Liver (tissue), 8 donors: ENCODE measurements at regions not wholly inside any gene's neighbourhood (a gene's known extent, or its start where the extent isn't known, plus 50 kb on each side); places are given as distances from the start of the nearest gene placed in this dataset.

ENCODE experiments used
- DNase-seq: peaks from one replicate; pipeline ENCODE4 v3.0.0-alpha.2; 2017; ENCODE audit warnings: low spot score
- H3K27ac ChIP-seq, 2 donors: one replicate each; pipeline ENCODE4 v1.7.0; 2013; ENCODE audit warnings: inconsistent platforms in 2 of 2, low read length in 2 of 2, control low read depth in 1 of 2, low read depth in 1 of 2, mild to moderate bottlenecking in 1 of 2
- H3K27me3 ChIP-seq, 4 donors: one replicate each; pipeline versions ENCODE4 v1.6.1 to v1.7.0; 2013; ENCODE audit warnings: low read length in 3 of 4, inconsistent platforms in 1 of 4, mild to moderate bottlenecking in 1 of 4, moderate library complexity in 1 of 4; ENCODE audit not compliant: control insufficient read depth in 4 of 4, insufficient read depth in 4 of 4
- H3K36me3 ChIP-seq, 4 donors: one replicate each; pipeline versions ENCODE4 v1.6.1 to v1.7.0; 2013; ENCODE audit warnings: low read length in 3 of 4, mild to moderate bottlenecking in 3 of 4, low read depth in 1 of 4, moderate library complexity in 1 of 4; ENCODE audit not compliant: control insufficient read depth in 4 of 4, insufficient read depth in 3 of 4
- H3K4me1 ChIP-seq, 4 donors: one replicate each; pipeline versions ENCODE4 v1.6.1 to v1.7.0; 2013; ENCODE audit warnings: low read length in 3 of 4, mild to moderate bottlenecking in 3 of 4, moderate library complexity in 1 of 4; ENCODE audit not compliant: control insufficient read depth in 4 of 4, insufficient read depth in 4 of 4
- H3K4me3 ChIP-seq, 3 donors: one replicate each; pipeline versions ENCODE4 v1.6.1 to v1.7.0; 2013; ENCODE audit warnings: low read length in 3 of 3, control low read depth in 1 of 3, low read depth in 1 of 3, mild to moderate bottlenecking in 1 of 3
- H3K9ac ChIP-seq, 2 donors: one replicate each; pipeline ENCODE4 v1.7.0; 2013; ENCODE audit warnings: low read length in 2 of 2, mild to moderate bottlenecking in 2 of 2, moderate library complexity in 2 of 2, control low read depth in 1 of 2, low read depth in 1 of 2
- H3K9me3 ChIP-seq, 4 donors: one replicate each; pipeline versions ENCODE4 v1.6.1 to v1.7.0; 2013; ENCODE audit warnings: low read length in 3 of 4; ENCODE audit not compliant: control insufficient read depth in 4 of 4
- ATF3 ChIP-seq: IDR thresholded peaks from 2 replicates; pipeline ENCODE4 v1.6.1; 2016; ENCODE audit warnings: antibody characterized with exemption
- CTCF ChIP-seq: fragments of 150-350 bp; IDR thresholded peaks from 2 replicates; pipeline ENCODE4 v1.5.1; 2017; ENCODE audit warnings: improper control_type of control experiment, low read depth, low read length; ENCODE audit not compliant: missing input control
- EGR1 ChIP-seq, 2 donors: IDR thresholded peaks; 2 replicates each; pipeline ENCODE4 v1.6.1; 2016 to 2018; ENCODE audit warnings: antibody characterized with exemption in 2 of 2, low read depth in 2 of 2
- FOXA1 ChIP-seq: IDR thresholded peaks from 2 replicates; pipeline ENCODE4 v1.6.1; 2016; ENCODE audit warnings: antibody characterized with exemption
- FOXA2 ChIP-seq: IDR thresholded peaks from 2 replicates; pipeline ENCODE4 v1.6.1; 2016; ENCODE audit warnings: antibody characterized with exemption
- GABPA ChIP-seq, 2 donors: IDR thresholded peaks in 1 of 2; conservative IDR thresholded peaks in 1 of 2; 2 replicates each; pipeline ENCODE4 v1.6.1; 2016; ENCODE audit warnings: antibody characterized with exemption in 2 of 2, mild to moderate bottlenecking in 1 of 2, moderate library complexity in 1 of 2
- HNF4G ChIP-seq: IDR thresholded peaks from 2 replicates; pipeline ENCODE4 v1.6.1; 2016; ENCODE audit warnings: antibody characterized with exemption
- JUND ChIP-seq, 2 donors: IDR thresholded peaks; 2 replicates each; pipeline ENCODE4 v1.6.1; 2016; ENCODE audit warnings: antibody characterized with exemption in 2 of 2
- MAX ChIP-seq: IDR thresholded peaks from 2 replicates; pipeline ENCODE4 v1.6.1; 2016; ENCODE audit warnings: antibody characterized with exemption
- NR2F2 ChIP-seq: IDR thresholded peaks from 2 replicates; pipeline ENCODE4 v1.6.1; 2016; ENCODE audit warnings: antibody characterized with exemption
- RAD21 ChIP-seq, 2 donors: IDR thresholded peaks; 2 replicates each; pipeline ENCODE4 v1.6.1; 2016; ENCODE audit warnings: antibody characterized with exemption in 2 of 2, mild to moderate bottlenecking in 2 of 2
- REST ChIP-seq: IDR thresholded peaks from 2 replicates; pipeline ENCODE4 v1.6.1; 2016; ENCODE audit warnings: antibody characterized with exemption, mild to moderate bottlenecking
- RXRA ChIP-seq, 2 donors: IDR thresholded peaks; 2 replicates each; pipeline ENCODE4 v1.6.1; 2017 to 2018; ENCODE audit warnings: antibody characterized with exemption in 2 of 2, mild to moderate bottlenecking in 1 of 2
- SP1 ChIP-seq: IDR thresholded peaks from 2 replicates; pipeline ENCODE4 v1.6.1; 2018; ENCODE audit warnings: antibody characterized with exemption, mild to moderate bottlenecking
- TAF1 ChIP-seq: conservative IDR thresholded peaks from 2 replicates; pipeline ENCODE4 v1.6.1; 2016; ENCODE audit warnings: antibody characterized with exemption, mild to moderate bottlenecking
- WGBS: extraction: QIAGEN DNeasy Blood & Tissue Kit; methylation state at CpG from one replicate; pipeline ENCODE4 v1.1.7; 2013; 5-methylcytosine and 5-hydroxymethylcytosine counted together
- donor health status: healthy.
- donor health status: healthy.
- donor health status: healthy.
- donor health status: healthy.
- donor health status: healthy.

GRCh38 chr4:75345423-75345822 is 168.8 kb downstream of the RCHY1 start:
- H3K4me3 ChIP-seq = no peak overlapping the region
- H3K36me3 ChIP-seq = no peaks in the 10 kb centered on the region
- no peak overlapping the region for H3K27ac ChIP-seq
- H3K9ac ChIP-seq = no peak overlapping the region
- WGBS = 82% methylated on average over 2 of the region's 2 CpGs
- TF ChIP-seq REST (no peak), NR2F2 (no peak), TAF1 (no peak), EGR1 (IDR thresholded peaks at IDR 0.05; ENCODE audit: low read depth in 2 of 2) (no peak), ATF3 (no peak), MAX (no peak), FOXA2 (no peak), FOXA1 (no peak), HNF4G (no peak), RAD21 (IDR thresholded peaks at IDR 0.05) (no peak), CTCF (no peak), RXRA (IDR thresholded peaks at IDR 0.05) (no peak), SP1 (no peak)
- H3K4me1 ChIP-seq = no peaks in the 10 kb centered on the region
- H3K9me3 ChIP-seq = no peaks in the 10 kb centered on the region
- no peak for DNase-seq
- no peaks in the 10 kb centered on the region for H3K27me3 ChIP-seq

GRCh38 chr4:75344915-75345314 is 169.3 kb downstream of the RCHY1 start:
- no peak overlapping the region for H3K27ac ChIP-seq
- no peak for DNase-seq
- H3K9ac ChIP-seq = no peak overlapping the region
- no peak overlapping the region for H3K4me3 ChIP-seq
- H3K9me3 ChIP-seq = no peaks in the 10 kb centered on the region
- TF ChIP-seq JUND (IDR thresholded peaks at IDR 0.05) = no peak
- no peak for TF ChIP-seq REST
- TF ChIP-seq TAF1 = no peak
- no peak for TF ChIP-seq GABPA (IDR thresholded peaks at IDR 0.05 in 1 of 2, conservative IDR thresholded peaks at IDR 0.05 in 1 of 2)
- no peaks in the 10 kb centered on the region for H3K36me3 ChIP-seq
- H3K27me3 ChIP-seq = no peaks in the 10 kb centered on the region
- H3K4me1 ChIP-seq = no peaks in the 10 kb centered on the region
- 76% methylated on average over 5 of the region's 5 CpGs for WGBS
